Thyroid gland (tissue), 4 donors: ENCODE measurements at regions not wholly inside any gene's neighbourhood (a gene's known extent, or its start where the extent isn't known, plus 50 kb on each side); places are given as distances from the start of the nearest gene placed in this dataset.

Source experiments
- DNase-seq, 2 donors: peaks; one replicate each; pipeline ENCODE4 v3.0.0-alpha.2; 2019
- H3K27ac ChIP-seq, 3 donors: fragments of 200-600 bp; sonication (generic); 1 replicate in 2 of 3; 2 replicates in 1 of 3; pipeline ENCODE4 v1.5.1; 2016 to 2019; ENCODE audit warnings: mild to moderate bottlenecking in 1 of 3, moderate library complexity in 1 of 3
- H3K27me3 ChIP-seq: fragments of 200-600 bp; sonication (generic); one replicate; pipeline ENCODE4 v1.5.1; 2019
- H3K36me3 ChIP-seq, 2 donors: fragments of 200-600 bp; sonication (generic); one replicate each; pipeline ENCODE4 v1.5.1; 2016 to 2019
- H3K4me1 ChIP-seq, 2 donors: fragments of 200-600 bp; sonication (generic); one replicate each; pipeline ENCODE4 v1.5.1; 2017 to 2019
- H3K4me3 ChIP-seq, 3 donors: fragments of 200-600 bp; sonication (generic); replicated peaks in 1 of 3; 1 replicate in 2 of 3; 2 replicates in 1 of 3; pipeline ENCODE4 v1.5.1; 2016; ENCODE audit warnings: mild to moderate bottlenecking in 1 of 3
- H3K9me3 ChIP-seq: fragments of 200-600 bp; sonication (generic); one replicate; pipeline ENCODE4 v1.5.1; 2017
- CTCF ChIP-seq, 6 experiments: fragments of 200-600 bp in 3 of 6; fragments of 450-650 bp in 3 of 6; sonication (generic) in 3 of 6; IDR thresholded peaks; one replicate each; pipeline ENCODE4 v1.5.1; 2016 to 2019; ENCODE audit warnings: antibody characterized with exemption in 6 of 6, mild to moderate bottlenecking in 2 of 6, inconsistent platforms in 1 of 6, moderate library complexity in 1 of 6
- POLR2A ChIP-seq, 2 donors: fragments of 450-650 bp; IDR thresholded peaks; one replicate each; pipeline ENCODE4 v1.6.1; 2017; ENCODE audit warnings: antibody characterized with exemption in 2 of 2, mild to moderate bottlenecking in 2 of 2, moderate library complexity in 1 of 2
- WGBS, 2 donors: methylation state at CpG; one replicate each; pipeline ENCODE4 v1.1.5; 2017; 5-methylcytosine and 5-hydroxymethylcytosine counted together
- intact Hi-C: fragments of 100-400 bp; cut with DNase I; formaldehyde crosslinking; loops from one replicate; pipeline ENCODE4 v1.15.1; 2023

DNA sequence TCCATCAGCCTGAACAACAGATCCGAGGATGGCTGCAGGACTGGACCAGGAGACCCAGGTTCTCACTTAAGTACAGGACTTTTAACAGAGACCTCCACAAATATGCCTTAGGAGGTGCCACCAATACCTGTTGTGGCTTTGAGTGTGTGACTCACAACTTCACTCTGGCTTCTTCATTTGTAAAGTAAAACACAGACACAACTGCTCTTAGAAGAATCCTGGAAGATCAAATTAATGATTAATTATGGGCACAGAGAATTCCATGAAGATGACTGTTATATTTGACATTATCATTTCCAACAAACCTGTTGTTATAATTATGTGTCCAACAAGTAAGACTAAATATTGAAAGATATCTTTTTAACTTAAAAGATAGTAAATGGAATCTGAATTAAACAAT is 481.4 kb upstream of the KLHL29 start:
- Histone ChIP-seq H3K36me3 (no peaks in the 10 kb centered on the region), H3K4me3 (no peak overlapping the region), H3K27ac (no peak overlapping the region), H3K4me1 (peaks cover 0 to 4% of the 10 kb centered on the region in 2 donors), H3K27me3 (no peaks in the 10 kb centered on the region), H3K9me3 (no peaks in the 10 kb centered on the region)
- TF ChIP-seq CTCF (IDR thresholded peaks at IDR 0.05) (no peak), POLR2A (IDR thresholded peaks at IDR 0.05) (no peak)
- intact Hi-C loops: no loop called here
- WGBS, 2 donors: 91 to 93% methylated on average over 1 of the region's 1 CpG
- DNase-seq: no peak

DNA sequence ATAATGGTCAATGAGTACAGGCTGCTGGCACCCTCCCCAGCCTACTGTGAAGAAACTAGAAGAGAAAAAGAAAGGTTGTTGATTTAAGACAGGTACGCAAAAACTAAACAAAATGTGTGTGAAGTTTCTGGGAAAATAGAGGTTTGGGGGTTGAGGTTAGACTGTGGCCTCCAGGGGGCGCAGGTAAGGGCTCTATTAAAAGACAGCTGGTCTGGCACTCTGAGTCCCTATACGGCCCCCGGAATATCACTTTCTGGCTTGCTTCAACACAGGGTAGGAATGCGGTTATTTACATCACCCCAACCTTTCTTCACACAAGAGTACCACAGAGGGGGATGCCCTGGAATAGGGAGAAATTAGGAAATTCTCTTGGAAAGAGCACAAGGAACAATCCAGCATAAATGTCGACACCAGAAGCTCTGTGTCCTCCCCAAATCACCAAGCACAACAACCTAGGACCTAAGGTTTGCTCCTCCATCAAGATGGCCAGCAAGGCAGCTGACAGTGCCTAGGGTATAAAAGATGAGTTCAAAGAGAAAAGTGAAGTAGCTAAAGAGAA is 480.8 kb upstream of the KLHL29 start:
- intact Hi-C loops: no loop called here

DNA sequence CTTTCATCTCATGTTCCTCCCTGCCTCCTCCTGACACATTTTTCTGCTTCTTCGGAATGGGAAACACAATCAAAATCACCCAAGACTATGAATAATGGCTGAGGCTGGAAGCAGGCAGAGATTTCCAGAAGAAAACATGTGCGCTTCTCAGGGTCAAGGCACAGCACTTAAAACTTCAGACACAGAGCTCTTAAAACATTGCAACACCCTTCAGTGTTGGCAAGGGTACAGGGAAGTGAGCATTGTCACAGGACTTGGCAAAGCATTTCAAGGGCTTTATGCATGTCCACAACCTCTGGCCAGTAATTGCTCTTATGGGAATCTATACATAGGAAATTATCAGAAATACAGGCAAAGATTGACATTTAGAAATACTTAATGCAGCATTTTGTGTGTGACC is 477.6 kb upstream of the KLHL29 start:
- 49 to 58% methylated on average over 2 of the region's 2 CpGs for WGBS, 2 donors
- peak; percentile 31 to 37 for DNase-seq
- no peak overlapping the region for H3K4me3 ChIP-seq

More for the DNA sequence above, 480.8 kb upstream of the KLHL29 start:
- H3K36me3 ChIP-seq: no peaks in the 10 kb centered on the region
- peaks cover 0 to 4% of the 10 kb centered on the region in 2 donors for H3K4me1 ChIP-seq
- no peak overlapping the region for H3K4me3 ChIP-seq
- no peak for TF ChIP-seq POLR2A (IDR thresholded peaks at IDR 0.05)
- TF ChIP-seq CTCF (IDR thresholded peaks at IDR 0.05): peak in 2 of 6 experiments; percentile 21 to 45
- H3K27me3 ChIP-seq: no peaks in the 10 kb centered on the region
- H3K27ac ChIP-seq: no peak overlapping the region
- WGBS, 2 donors: 40 to 44% methylated on average over 6 of the region's 6 CpGs
- DNase-seq: peak; percentile 27 to 29
- no peaks in the 10 kb centered on the region for H3K9me3 ChIP-seq

DNA sequence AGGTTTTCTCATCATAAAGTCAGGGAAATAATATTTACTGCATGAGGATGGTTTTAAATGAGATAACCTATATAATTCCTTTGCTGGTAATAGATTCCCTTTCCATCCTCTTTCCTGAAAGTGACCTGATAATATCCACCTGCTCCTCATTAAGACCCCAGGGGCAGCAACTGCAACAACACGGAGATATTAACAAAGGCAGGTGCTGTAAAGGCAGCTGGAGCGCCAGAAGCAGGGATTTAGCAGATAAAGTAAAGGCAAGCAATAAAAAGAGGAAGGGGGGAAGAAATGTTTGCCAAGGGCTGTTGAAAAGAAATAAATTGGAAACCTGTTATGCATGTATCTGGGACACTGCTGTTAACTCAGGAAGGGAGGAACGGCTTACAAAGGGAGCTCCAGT is 472.6 kb upstream of the KLHL29 start:
- no peak for DNase-seq
- no peaks in the 10 kb centered on the region for H3K9me3 ChIP-seq
- WGBS, 2 donors: 71 to 82% methylated on average over 3 of the region's 3 CpGs
- intact Hi-C loops: no loop called here
- no peak overlapping the region for H3K4me3 ChIP-seq
- H3K4me1 ChIP-seq: no peaks in the 10 kb centered on the region
- H3K27ac ChIP-seq: no peak overlapping the region
- no peak for TF ChIP-seq POLR2A (IDR thresholded peaks at IDR 0.05)
- TF ChIP-seq CTCF (IDR thresholded peaks at IDR 0.05): no peak
- no peaks in the 10 kb centered on the region for H3K36me3 ChIP-seq
- H3K27me3 ChIP-seq: no peaks in the 10 kb centered on the region

More for the DNA sequence above, 477.6 kb upstream of the KLHL29 start:
- H3K27ac ChIP-seq: no peak overlapping the region
- H3K4me1 ChIP-seq: peaks cover 0 to 4% of the 10 kb centered on the region in 2 donors
- no peaks in the 10 kb centered on the region for H3K27me3 ChIP-seq
- H3K36me3 ChIP-seq: no peaks in the 10 kb centered on the region
- TF ChIP-seq CTCF (IDR thresholded peaks at IDR 0.05): no peak
- no peak for TF ChIP-seq POLR2A (IDR thresholded peaks at IDR 0.05)
- intact Hi-C loops: no loop called here
- no peaks in the 10 kb centered on the region for H3K9me3 ChIP-seq

GRCh38 chr2:22929998-22930397 is 455.0 kb upstream of the KLHL29 start:
- H3K36me3 ChIP-seq: no peaks in the 10 kb centered on the region
- no peak overlapping the region for H3K4me3 ChIP-seq
- no peak for DNase-seq
- intact Hi-C loops: no loop called here
- WGBS, 2 donors: 69 to 77% methylated on average over 1 of the region's 1 CpG
- H3K27me3 ChIP-seq: no peaks in the 10 kb centered on the region
- H3K4me1 ChIP-seq: no peaks in the 10 kb centered on the region
- H3K9me3 ChIP-seq: no peaks in the 10 kb centered on the region
- no peak overlapping the region for H3K27ac ChIP-seq
- no peak for TF ChIP-seq CTCF (IDR thresholded peaks at IDR 0.05)
- TF ChIP-seq POLR2A (IDR thresholded peaks at IDR 0.05): no peak
